KBM-7 (cell line): ENCODE measurements at regions not wholly inside any gene's neighbourhood (a gene's known extent, or its start where the extent isn't known, plus 50 kb on each side); places are given as distances from the start of the nearest gene placed in this dataset.
"Not testable (repeated sequence)": the region's sequence is repeated elsewhere in the genome, so short reads cannot be mapped to it uniquely, and the experiment has no call there.

Experiments used
- DNase-seq: peaks from one replicate; pipeline ENCODE4 v3.0.0-alpha.2; 2015
- in situ Hi-C: fragments of 300-500 bp; cut with MboI; formaldehyde crosslinking; loops from 2 replicates; pipeline ENCODE4 v1.14.3; 2020; ENCODE audit warnings: low sequenced_read_pairs, low pct_unique_long_range_greater_than_20kb, mixed read lengths

DNA sequence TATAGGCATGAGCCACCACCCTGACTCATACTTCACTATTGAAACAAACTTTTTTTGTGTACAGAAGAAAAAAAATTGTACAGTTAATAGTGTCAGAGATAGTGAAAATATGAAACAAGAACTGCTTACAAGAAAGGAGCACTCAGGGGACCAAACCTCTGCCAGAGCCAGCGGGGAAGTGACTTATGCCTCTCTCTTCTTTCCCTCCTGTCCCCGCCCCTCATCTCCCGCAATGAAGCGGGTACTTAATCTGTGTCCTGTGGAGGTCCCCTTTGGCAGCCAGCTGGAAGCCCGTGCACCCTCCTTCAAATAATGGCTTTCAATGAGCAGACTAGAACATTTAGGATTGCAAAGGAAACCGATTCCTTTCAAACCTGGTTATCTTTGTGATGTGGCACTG, 51.5 kb downstream of the PPIAL4A start:
- in situ Hi-C loops, DNase-seq: not testable (repeated sequence)

DNA sequence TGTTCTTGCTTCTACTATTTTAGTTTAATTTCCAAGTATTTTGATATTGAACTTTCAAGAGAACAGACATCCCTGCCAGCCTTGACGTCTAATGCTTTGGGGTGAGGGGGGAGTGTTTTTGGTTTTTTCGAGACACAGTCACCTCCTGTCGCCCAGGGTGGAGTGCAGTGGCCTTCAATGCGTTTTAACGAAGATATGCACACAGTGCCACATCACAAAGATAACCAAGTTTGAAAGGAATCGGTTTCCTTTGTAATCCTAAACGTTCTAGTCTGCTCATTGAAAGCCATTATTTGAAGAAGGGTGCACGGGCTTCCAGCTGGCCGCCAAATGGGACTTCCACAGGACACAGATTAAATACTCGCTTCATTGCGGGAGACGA, 52.3 kb downstream of the PPIAL4A start:
- in situ Hi-C loops, DNase-seq: not testable (repeated sequence)

DNA sequence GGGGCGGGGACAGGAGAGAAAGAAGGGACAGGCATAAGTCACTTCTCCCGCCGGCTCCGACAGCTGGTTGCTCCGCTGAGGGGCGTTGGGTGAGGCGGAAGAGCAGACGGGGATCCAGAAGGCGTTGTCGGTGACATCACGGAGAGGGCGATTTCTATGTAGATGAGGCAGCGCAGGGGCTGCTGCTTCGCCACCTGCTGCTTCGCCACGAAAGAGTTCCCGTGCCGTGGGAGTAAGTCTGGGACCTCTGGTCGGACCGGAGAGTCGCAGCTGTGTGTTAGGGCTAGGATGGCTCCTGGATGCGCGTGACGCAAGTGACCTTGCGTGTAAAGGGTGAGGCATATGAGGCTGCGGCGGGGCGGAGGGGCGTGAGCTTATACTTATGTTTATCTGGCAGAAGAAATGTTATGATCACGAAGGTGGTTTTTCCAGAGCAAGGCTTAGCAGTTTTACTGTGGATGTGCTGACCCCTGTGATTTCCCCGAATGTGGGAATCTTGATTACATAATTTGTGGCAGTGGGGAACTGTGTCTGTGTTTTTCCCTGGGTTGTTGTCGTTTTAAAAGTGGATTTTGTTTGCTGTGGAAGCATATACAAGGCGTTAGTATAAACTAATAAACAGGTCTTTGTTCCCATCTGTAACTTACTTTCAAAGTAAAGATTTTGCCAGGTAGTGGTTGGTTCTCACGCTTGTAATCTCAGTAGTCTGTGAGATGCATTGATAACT, 52.8 kb downstream of the PPIAL4A start:
- peak; percentile 86 for DNase-seq

DNA sequence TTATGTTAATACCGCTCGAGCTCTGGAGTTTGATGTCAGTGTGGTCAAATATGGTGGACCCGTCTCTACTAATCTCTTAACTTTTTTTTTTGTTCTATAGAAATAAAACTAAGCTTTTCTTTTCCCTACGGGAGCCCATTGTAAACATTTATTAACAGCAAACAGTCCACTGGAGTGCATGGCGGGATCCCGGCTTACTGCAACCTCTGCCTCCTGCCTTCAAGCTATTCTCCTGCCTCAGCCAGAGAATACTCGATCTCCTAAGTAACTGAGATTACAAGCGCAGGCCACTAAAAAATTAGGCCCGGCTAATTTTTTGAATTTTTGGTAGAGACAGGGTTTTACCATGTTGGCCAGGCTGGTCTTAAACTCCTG, 53.4 kb downstream of the PPIAL4A start:
- in situ Hi-C loops, DNase-seq: not testable (repeated sequence)

More for the DNA sequence above, 52.8 kb downstream of the PPIAL4A start:
- in situ Hi-C loops: not testable (repeated sequence)

DNA sequence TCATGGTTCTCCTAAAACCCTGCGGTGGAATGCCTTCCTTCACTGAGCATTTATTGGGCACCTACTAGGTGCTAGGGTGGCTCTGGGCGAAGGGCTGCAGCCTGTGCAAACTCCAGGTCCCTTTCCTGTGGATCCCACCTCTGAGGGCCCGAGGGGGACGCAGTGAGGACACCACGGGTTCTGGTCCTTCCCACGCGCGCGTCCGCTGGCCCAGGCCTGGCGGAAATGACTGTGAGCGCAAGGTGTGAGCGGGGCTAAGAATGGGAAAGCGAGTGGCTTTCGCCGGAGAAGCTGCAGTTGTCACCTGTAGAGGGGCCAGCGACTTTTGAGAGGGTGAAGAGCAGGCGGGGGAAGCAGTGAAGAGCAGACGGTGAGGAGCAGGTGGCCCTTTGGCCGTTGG, 55.1 kb downstream of the PPIAL4A start:
- DNase-seq, in situ Hi-C loops: not testable (repeated sequence)

DNA sequence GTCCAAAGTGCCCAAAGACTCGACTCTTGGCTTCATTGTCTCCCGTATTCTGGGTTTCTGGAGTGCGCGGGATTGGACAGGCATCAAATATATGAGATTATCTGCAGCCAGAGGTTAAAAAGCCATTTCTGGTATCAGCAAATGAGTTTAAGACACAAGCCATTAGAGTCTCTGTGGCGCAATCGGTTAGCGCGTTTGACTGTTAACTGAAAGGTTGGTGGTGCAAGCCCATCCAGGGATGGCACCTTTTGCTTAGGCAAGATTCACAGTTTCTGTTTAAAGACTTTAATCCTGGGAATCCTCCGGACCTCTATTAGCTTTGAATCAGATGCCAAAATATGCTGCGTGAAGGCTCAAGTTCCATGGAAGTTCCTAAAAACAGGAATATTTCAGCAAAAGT, 55.6 kb downstream of the PPIAL4A start:
- in situ Hi-C loops, DNase-seq: not testable (repeated sequence)

DNA sequence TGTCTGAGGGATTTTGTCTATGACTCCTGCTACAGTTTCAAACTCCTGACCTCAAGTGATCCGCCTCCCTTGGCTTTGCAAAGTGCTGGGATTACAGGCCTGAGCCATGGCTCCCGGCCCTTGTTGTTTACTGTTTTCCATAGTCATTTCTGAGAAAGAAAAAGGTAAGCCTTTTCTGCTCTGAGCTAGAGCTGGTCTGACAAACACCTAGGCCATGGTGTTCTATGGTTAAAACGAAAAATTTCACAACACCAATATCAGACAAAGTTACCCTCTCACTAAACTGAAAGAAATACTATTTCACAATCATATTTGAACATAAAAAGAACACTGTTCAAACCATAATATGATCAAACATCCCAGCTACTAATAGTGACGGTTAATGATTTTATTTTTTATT, 57.5 kb downstream of the PPIAL4A start:
- in situ Hi-C loops, DNase-seq: not testable (repeated sequence)

DNA sequence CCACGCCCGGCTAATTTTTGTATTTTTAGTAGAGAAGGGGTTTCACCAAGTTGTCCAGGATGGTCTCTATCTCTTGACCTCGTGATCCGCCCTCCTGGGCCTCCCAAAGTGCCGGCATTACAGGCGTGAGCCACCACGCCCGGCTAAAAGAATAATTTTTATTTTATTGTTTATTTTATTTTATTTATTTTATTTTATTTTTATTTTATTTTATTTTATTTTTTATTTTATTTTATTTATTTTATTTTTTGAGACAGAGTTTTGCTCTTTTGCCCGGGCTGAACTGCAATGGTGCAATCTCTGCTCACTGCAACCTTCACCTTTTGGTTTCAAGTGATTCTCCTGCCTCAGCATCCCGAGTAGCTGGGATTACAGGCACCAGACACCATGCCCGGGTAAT, 60.2 kb downstream of the PPIAL4A start:
- in situ Hi-C loops, DNase-seq: not testable (repeated sequence)

DNA sequence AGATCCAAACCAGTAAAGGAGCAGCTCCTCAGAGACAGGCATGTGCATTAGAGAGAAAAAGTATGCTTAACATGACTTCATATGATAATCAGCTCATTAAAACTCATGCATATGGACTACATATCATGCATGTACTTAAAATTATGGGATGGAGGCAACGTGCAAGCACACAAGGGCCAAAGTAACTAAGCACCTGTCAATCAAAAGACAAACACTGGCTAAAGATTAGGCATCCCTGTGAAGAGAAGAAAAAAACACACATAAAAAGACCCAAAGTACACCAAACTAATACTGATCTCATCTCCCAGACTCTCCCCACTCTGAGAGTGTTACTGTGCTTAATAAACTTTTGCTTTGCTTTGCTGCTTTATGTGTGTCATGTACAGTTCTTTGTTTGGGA, 61.1 kb downstream of the PPIAL4A start:
- in situ Hi-C loops, DNase-seq: not testable (repeated sequence)

DNA sequence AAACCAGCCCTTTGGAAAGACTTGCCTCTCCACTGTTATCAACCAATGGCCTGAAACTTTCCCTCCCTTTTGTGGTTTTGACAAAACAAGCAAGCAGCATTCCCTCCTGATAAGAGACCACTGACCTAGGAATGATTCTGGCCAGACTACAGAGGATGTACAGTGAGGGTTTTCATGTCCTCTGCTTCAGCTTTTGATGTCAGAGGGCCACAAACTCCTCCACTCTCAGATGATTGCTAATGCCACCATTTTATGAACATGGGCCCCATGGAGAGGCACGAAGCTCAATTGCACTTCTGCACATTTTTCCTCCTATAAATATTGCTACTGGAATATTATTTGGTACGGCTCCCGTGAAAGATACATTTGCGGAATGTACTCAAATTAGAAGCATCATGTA, 61.5 kb downstream of the PPIAL4A start:
- in situ Hi-C loops: not testable (repeated sequence)

DNA sequence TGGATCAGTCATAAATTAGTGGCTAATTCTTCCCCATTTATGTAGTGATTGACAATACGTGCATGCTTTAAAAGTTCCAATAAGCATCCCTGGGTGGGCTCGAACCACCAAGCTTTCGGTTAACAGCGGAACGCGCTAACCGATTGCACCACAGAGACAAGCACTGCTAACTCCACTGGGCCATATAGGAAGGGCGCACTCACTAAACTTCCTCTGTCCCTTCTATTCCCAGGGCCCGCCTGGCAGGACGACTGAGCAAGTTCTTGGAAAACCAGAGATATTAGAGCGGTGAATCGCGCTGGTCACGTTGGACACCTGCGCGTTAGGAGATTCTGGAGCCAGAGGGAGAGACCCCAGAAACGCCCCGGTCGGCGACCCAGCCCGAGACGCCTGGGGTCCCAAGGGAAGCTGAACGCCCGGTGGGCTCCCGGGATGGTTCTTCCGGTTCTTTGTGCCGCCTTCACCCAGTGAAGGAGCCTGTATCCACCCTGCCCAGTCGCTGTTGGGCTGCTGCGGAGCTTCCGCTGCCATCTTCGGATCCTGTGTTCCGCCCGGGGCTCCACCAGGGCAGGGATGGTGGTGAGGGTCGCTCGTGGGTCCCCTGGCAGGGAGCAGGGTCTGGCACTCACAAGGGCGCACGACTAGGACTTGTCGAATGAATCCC, 62.8 kb downstream of the PPIAL4A start:
- in situ Hi-C loops, DNase-seq: not testable (repeated sequence)

More for the DNA sequence above, 61.5 kb downstream of the PPIAL4A start:
- not testable (repeated sequence) for DNase-seq

DNA sequence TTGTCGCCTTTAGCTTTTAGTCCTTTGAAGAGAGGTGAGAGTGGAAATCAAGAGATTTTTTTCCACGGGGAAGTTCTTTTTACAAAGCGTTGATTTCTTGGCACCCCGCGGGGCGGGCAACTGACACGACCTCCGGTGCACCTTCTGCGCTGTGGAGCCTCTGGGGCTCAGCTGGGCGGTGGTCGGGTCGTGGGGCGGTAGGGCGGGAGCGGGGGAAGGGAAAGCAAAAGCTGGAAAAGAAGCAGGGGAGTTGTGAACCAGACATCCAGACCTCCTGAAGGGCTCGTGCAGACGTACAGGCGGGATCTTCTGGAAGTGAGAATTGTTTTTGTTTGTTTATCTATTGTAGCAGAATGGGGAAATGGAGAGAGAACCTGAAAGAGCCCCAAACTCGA, 63.3 kb downstream of the PPIAL4A start:
- DNase-seq, in situ Hi-C loops: not testable (repeated sequence)

DNA sequence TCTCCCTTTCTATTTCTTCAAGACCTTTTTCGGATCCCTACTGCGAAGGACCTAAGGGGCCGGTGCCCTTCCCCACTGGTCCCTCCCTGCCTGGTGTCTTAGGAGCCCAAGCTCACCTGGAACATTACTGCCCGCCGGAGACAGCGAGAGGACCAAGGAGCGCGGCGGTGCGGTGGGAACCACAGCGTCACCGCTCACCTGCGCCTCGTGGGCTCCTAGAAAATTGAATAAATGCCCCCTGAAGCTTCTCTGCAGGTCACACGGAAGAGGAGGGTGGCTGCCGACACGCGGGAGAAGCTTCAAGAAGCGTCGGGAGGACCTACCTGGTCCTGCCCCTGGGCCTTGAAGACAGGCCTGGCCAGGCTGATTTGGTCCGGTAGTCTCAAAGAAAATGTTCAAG, 65.2 kb downstream of the PPIAL4A start:
- in situ Hi-C loops: no loop called here
- no peak for DNase-seq

DNA sequence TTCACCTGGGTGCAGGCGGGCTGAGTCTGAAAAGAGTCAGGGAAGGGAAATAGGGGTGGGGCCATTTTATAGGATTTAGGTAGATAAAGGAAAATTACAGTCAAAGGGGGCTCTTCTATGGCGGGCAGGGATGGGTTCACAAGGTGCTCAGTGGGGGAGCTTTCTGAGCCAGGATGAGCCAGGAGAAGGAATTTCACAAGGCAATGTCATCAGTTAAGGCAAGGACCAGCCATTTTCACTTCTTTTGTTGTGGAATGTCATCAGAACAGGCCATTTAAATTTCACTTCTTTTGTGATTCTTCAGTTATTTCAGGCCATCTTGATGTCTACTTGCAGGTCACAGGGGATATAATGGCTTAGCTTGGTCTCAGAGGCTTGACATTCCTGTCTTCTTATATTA, 66.4 kb downstream of the PPIAL4A start:
- DNase-seq, in situ Hi-C loops: not testable (repeated sequence)

DNA sequence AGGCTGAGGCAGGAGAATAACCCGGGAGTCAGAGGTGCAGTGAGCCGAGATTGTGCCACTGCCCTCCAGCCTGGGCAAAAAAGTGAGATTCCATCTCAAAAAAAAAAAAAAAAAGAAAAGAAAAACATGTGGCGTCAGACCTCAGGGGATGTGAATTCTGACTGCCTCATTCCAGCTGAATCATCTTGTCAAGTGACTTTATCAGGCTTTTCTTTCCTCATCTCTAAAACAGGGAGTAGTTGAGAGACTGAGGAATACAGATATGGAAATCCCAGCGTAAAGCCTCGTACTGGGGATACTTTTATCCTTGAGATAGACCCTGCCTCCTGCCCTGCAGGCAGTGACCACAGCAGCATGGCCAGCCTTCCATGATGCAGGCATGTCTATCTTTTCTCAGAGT, 76.4 kb downstream of the PPIAL4A start:
- in situ Hi-C loops, DNase-seq: not testable (repeated sequence)

DNA sequence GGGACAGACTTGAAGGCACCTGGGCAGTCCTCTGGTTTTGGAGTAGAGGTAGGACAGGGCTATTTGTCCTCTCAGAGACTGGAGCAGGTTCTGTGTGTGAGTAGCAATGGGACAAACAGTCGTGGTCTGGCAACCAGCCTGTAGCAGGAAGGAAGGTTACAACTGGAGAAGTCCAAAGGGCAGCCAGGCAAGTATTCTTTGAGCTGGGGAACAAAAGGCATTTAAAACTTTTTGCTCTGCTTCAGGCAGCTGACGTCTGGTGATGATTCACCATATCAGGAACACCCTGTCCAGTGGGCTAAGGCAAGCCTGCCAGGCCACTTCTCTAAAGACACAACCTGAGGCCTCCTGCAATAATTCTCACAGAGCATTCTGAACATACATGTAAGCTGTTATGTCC, 83.3 kb downstream of the PPIAL4A start:
- not testable (repeated sequence) for DNase-seq

DNA sequence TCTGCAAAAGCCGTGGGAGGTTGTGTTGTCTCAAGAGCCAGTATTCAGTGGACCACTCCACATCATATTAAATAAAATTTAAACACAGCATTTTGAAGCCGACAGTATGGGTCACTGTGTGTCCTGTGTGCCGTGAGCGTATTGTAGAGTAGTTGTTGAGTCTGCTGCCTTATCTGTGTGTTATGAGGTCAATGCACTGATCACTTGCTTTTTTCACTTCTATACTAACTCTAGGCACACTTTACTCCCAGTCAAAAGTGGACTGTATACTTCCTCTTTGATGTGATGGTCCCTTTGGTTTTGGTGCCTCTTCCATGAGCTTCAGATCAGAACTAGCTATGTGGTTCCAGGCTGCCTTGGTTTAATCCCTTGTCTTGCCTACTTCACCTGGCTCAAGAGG, 84.3 kb downstream of the PPIAL4A start:
- DNase-seq: not testable (repeated sequence)

More for the DNA sequence above, 83.3 kb downstream of the PPIAL4A start:
- in situ Hi-C loops: not testable (repeated sequence)

DNA sequence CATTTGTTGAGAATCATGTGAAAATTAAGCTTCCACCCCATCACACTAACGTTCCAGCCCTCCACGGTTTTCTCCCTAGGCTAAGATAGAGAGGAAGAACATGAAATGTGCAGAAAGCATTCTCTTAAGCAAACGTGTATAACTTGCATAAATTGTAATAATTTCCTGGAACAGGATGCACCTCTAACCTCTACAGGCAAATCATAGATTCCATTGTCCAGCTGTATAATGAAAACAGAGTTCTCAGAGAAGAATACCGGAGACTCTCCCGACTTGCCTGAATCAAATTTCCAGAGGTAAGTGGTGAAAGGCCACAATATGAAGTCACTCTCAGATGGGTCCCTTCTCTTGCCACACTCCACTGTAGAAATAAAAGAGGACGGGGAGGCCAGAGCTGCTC, 87.7 kb downstream of the PPIAL4A start:
- DNase-seq: not testable (repeated sequence)

More for the DNA sequence above, 84.3 kb downstream of the PPIAL4A start:
- in situ Hi-C loops: not testable (repeated sequence)

DNA sequence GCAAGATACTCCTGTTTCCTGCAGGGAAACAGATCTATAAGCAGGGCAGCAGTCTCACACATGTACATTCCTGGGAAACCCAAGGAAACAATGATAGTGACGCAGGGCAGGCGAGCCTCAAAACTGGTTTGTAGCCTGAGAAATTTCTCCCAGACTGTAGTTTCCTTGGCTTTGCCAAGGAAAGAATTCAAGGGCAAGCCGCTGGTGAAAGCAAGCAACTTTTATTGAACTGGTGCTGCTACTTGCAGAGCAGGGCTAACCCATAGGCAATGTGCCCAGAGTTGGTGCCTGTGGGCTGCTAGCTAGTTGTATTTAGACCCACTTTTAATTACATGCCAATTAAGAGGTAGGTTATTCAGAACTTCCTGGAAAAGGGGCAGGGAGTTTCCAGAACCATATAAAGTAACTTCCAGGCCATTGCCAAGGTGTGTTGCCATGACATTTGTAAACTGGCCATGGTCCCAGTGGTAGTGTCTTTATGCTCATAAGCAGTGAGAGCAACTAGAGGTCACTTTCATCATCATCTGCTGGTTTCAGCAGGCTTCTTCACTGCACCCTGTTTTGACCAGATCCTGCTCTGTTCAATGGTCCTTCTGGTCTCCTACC, 92.0 kb downstream of the PPIAL4A start:
- DNase-seq, in situ Hi-C loops: not testable (repeated sequence)

More for the DNA sequence above, 87.7 kb downstream of the PPIAL4A start:
- in situ Hi-C loops: not testable (repeated sequence)

DNA sequence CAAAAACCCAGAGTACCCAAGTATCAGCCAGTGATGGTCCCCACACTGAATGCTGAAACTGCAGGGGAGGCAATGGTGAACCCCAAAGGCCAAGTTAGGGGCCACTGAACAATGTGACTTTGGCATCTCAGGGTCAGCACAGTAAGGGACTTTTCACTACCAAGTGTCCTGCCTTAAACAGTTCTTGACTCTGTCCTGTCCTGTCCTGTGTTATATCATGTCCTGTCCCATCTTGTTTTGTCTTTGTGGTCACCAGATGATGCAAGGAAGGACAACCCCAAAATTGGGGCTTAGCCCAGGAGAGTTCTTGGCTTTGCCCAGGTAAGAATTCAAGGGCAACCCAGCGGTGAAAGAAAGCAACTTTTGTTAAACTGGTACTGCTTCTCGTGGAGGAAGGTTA, 105.0 kb downstream of the PPIAL4A start:
- in situ Hi-C loops, DNase-seq: not testable (repeated sequence)
